Parathyroid adenoma (tissue), 2 donors: ENCODE measurements at regions not wholly inside any gene's neighbourhood (a gene's known extent, or its start where the extent isn't known, plus 50 kb on each side); places are given as distances from the start of the nearest gene placed in this dataset.
"Not testable (repeated sequence)": the region's sequence is repeated elsewhere in the genome, so short reads cannot be mapped to it uniquely, and the experiment has no call there.

Experiments
- H2AFZ ChIP-seq: fragments of 300-600 bp; sonication (generic); one replicate; pipeline ENCODE4 v1.7.0; 2017; ENCODE audit warnings: antibody characterized with exemption, mild to moderate bottlenecking
- H3K27ac ChIP-seq: fragments of 300-600 bp; sonication (generic); one replicate; pipeline ENCODE4 v1.7.0; 2017
- H3K27me3 ChIP-seq: fragments of 300-600 bp; sonication (generic); one replicate; pipeline ENCODE4 v1.7.0; 2017; ENCODE audit warnings: low read length; ENCODE audit not compliant: control insufficient read depth, insufficient read depth
- H3K36me3 ChIP-seq: fragments of 300-600 bp; sonication (generic); one replicate; pipeline ENCODE4 v1.7.0; 2017; ENCODE audit warnings: low read length; ENCODE audit not compliant: control insufficient read depth, insufficient read depth
- H3K4me1 ChIP-seq: fragments of 300-600 bp; sonication (generic); one replicate; pipeline ENCODE4 v1.7.0; 2017; ENCODE audit warnings: control low read depth
- H3K4me2 ChIP-seq: fragments of 300-600 bp; sonication (generic); one replicate; pipeline ENCODE4 v1.7.0; 2017; ENCODE audit warnings: low read length
- H3K4me3 ChIP-seq: fragments of 300-600 bp; sonication (generic); one replicate; pipeline ENCODE4 v1.7.0; 2017; ENCODE audit warnings: low read depth, low read length
- H3K79me2 ChIP-seq: fragments of 300-600 bp; sonication (generic); one replicate; pipeline ENCODE4 v1.7.0; 2017; ENCODE audit warnings: control low read depth
- H3K9ac ChIP-seq: fragments of 300-600 bp; sonication (generic); one replicate; pipeline ENCODE4 v1.7.0; 2017; ENCODE audit warnings: mild to moderate bottlenecking
- H3K9me3 ChIP-seq: fragments of 300-600 bp; sonication (generic); one replicate; pipeline ENCODE4 v1.7.0; 2017; ENCODE audit warnings: low read length; ENCODE audit not compliant: control insufficient read depth
- TF ChIP-seq, protein P1 (sequence below): fragments of 300-600 bp; sonication (generic); IDR thresholded peaks from one replicate; pipeline ENCODE4 v1.7.0; 2017; ENCODE audit warnings: antibody characterized with exemption, mild to moderate bottlenecking
- donor health status: primary hyperparathyroidism.

DNA sequence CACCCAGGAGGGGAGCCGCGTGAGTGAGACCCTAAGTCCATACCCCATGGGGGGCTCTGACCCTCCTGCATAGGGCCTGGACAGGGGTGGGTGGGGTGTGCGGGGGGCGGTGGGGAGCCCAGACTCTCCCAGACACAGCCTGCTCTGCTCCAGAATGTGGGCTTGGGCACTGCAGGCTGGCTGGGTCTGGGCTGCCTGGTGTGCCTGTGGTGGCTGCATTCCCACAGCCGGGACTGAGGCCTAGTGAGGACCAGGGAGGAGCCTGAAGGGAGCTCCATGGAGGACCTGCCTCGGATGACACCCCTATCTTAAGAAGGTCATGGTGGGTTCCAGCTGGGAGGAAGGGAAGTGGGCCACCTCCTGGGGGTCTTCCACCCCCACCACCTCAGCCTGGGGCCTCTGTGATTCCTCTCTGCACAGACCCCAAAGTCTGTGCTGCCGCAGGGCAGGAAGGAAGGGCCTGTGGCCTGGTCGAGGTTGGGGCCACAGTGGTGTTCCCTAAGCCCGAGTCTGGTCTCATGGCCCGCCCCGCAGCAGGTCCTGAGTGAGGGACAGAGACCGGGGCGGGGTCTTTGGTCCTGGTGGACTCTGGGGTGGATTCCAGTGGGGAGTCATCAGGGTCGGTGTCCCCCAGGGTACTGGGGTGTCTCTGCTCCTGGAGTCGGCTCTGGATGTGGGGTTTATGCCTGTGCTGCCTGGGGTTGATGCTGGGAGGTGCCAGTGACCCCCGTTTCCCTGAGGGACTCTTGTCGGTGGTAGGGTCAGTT is 392.3 kb downstream of the TMEM121 start:
- H3K27me3 ChIP-seq, result no peaks in the 10 kb centered on the region
- H3K9me3 ChIP-seq, result no peaks in the 10 kb centered on the region
- H3K79me2 ChIP-seq, result no peaks in the 10 kb centered on the region
- no peaks in the 10 kb centered on the region for H3K36me3 ChIP-seq
- TF ChIP-seq, protein P1, sequence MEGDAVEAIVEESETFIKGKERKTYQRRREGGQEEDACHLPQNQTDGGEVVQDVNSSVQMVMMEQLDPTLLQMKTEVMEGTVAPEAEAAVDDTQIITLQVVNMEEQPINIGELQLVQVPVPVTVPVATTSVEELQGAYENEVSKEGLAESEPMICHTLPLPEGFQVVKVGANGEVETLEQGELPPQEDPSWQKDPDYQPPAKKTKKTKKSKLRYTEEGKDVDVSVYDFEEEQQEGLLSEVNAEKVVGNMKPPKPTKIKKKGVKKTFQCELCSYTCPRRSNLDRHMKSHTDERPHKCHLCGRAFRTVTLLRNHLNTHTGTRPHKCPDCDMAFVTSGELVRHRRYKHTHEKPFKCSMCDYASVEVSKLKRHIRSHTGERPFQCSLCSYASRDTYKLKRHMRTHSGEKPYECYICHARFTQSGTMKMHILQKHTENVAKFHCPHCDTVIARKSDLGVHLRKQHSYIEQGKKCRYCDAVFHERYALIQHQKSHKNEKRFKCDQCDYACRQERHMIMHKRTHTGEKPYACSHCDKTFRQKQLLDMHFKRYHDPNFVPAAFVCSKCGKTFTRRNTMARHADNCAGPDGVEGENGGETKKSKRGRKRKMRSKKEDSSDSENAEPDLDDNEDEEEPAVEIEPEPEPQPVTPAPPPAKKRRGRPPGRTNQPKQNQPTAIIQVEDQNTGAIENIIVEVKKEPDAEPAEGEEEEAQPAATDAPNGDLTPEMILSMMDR, result no peak
- no peaks in the 10 kb centered on the region for H3K4me1 ChIP-seq
- no peak overlapping the region for H3K27ac ChIP-seq
- no peak overlapping the region for H3K9ac ChIP-seq
- no peak overlapping the region for H3K4me2 ChIP-seq
- no peak overlapping the region for H2AFZ ChIP-seq
- no peak overlapping the region for H3K4me3 ChIP-seq

DNA sequence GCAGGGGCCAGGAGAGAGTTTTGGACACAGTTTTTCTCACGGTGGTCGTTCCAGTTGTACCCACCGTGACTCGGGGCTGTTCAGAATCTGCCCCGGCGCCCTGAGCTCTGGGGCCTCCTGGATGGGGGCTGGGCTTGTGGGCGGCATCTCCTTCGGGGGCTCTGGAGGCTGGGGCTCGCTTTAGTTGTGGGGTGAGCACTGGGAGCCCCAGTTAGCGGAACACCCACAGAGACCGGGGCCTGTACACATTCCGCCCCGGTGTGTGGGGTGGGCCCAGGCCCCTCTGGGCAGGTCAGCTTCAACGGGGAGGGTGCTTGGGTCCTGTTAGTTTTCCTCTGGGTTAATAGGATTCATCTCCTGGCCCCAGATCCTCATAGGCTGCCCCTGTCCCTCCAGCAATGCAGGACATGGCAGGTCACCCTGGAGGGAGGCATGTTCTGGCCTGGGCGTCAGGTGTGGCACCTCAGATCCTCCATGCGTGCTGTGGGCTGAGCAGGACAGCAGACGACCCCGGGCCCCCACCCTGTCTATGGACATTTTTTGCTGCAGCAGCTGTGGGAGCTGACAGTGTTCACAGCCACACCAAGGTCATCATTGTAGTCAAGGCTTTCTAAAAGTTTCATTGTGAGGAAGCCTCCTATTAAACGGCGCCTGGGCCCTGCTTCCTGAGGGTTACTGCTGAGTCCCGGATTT is 393.2 kb downstream of the TMEM121 start:
- no peaks in the 10 kb centered on the region for H3K36me3 ChIP-seq
- TF ChIP-seq, protein P1, result no peak
- H3K4me1 ChIP-seq, result no peaks in the 10 kb centered on the region
- no peaks in the 10 kb centered on the region for H3K27me3 ChIP-seq
- no peak overlapping the region for H3K9ac ChIP-seq
- H3K27ac ChIP-seq, result no peak overlapping the region
- no peaks in the 10 kb centered on the region for H3K9me3 ChIP-seq
- H2AFZ ChIP-seq, result no peak overlapping the region
- H3K79me2 ChIP-seq, result no peaks in the 10 kb centered on the region
- no peak overlapping the region for H3K4me3 ChIP-seq
- no peak overlapping the region for H3K4me2 ChIP-seq

DNA sequence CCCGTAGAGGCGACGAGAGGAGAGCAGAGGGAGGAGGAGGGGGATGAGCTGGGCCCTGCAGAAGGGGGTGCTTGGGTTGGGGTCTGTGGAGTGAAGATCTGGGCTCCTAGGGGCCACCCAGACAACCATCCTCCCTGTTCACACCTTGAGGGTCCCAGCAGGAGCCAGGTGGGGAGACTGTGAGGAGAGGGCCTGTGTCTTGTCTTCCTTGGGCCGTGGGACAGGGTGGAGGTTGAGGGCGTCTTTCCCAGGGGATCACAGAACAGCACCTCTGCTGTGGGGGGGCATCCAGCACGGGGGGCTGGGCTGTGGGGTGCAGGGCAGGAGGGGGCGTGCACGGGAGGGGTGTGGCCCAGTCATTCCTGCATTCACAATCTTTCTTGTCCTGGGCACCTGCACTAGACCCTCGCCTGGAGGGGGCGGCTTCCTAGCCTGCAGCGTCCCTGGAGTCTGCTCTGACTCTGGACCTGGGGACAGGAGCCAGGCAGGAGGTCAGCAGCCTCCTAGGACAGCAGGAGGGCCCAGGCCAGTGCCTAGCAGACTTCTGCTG is 393.8 kb downstream of the TMEM121 start:
- H3K36me3 ChIP-seq, H3K4me1 ChIP-seq, H3K4me2 ChIP-seq, H3K4me3 ChIP-seq, H2AFZ ChIP-seq, H3K9me3 ChIP-seq, H3K9ac ChIP-seq, H3K27me3 ChIP-seq, H3K79me2 ChIP-seq, H3K27ac ChIP-seq: not testable (repeated sequence)

DNA sequence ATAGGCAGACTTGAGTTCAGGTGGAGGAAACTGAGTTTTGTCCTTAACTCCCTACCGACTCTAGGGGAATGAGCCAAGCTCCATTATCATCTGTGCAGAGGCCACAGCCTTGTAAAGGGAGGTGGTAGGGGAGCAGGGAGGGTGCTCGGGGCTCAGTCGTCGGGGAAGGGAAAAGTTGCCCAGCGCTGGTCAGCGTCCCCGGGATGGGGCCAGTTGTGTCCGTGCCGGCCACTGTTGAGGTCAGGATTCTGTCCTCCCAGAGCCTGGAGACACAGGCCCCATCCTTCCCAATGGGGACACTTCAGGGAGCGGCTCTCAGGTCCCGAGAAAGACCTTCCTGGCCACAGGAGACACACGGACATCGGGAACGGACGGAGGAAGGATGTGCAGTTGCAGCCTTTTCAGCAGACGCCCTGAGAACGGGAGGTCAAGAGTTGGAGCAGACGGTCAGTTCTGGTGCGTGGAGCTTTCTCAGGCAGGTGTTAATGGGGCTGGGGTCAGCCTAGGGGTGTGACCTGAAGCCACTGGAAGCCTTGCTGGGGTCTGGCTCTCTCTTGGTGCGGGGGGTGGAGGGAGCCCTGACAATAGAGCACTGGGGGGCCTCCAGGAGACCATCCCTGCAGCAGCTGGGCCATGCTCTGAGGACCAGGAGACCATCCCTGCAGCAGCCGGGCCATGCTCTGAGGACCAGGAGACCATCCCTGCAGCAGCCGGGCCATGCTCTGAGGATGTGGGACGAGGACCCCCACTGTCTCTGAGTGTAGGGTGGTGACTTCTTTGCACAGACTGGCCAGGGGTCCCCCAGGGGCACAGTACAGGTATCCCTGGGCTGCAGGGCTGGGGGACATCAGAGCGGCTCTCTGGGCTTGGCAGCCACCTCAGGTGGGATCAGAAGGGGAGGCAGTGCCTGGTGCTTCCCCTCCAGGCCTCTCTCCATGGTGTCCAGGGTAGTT is 394.7 kb downstream of the TMEM121 start:
- not testable (repeated sequence) for H3K79me2 ChIP-seq, H3K36me3 ChIP-seq, H3K4me2 ChIP-seq, H3K9ac ChIP-seq, H3K27ac ChIP-seq, H3K4me3 ChIP-seq, H3K9me3 ChIP-seq, H3K4me1 ChIP-seq, H2AFZ ChIP-seq, H3K27me3 ChIP-seq

DNA sequence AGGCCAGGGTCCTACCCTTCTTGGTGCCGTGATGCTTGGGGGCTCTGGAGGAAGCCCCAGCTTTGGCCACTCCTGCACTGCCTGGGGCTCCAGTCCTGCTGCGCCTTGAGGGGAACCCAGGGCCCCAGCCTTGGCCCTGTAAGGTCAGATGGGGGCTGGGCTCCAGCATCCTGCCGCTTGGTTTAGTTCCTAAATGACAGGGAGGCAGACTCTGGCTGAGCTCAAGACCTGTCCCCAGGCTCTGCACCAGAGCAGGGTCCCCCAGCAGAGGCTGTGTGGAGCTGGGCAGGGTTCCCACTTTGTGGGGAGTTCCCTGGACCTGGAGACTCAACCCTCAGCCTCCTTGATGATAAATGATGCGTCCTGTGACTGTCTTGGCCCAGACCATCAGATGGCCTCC is 395.4 kb downstream of the TMEM121 start:
- not testable (repeated sequence) for H3K27ac ChIP-seq, H3K4me3 ChIP-seq, H3K9me3 ChIP-seq, H3K9ac ChIP-seq, H2AFZ ChIP-seq, H3K4me2 ChIP-seq, H3K36me3 ChIP-seq, H3K27me3 ChIP-seq, H3K4me1 ChIP-seq, H3K79me2 ChIP-seq

DNA sequence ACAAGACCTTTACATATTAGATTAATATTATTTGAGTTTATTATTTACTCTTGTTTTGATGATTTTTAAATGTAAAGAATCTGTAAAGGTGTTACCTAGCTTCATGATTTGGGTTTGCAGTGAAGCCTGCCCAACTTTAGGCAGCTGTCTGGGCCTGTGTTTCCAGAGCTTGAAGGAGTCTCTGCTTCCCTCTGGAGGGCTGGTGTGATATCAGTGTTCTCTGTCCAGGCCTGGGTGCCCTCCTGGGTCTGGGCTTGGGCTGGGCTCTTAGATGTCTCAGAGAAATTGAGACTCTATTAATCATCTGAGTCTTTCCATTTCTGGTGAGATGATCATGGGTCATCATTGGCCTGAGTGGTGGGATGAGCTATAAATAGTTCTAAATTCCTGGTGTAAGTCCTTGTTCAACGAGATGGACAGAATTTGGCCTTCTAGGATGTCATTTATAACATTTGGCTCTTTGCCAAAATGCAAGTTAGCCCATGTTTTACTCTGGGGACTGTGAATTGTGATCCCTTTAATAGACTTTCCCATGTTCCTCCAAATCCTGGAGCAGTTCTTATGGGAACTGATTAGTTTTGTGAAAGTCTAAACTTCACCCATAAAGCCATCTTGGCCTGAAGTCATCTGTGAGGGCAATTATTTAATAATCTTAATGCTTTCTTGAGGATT is 397.3 kb downstream of the TMEM121 start:
- not testable (repeated sequence) for H2AFZ ChIP-seq, H3K9me3 ChIP-seq, H3K4me1 ChIP-seq, H3K4me3 ChIP-seq, H3K27ac ChIP-seq, H3K4me2 ChIP-seq, H3K79me2 ChIP-seq, H3K36me3 ChIP-seq, H3K27me3 ChIP-seq, H3K9ac ChIP-seq
